Neutrophil (primary cell): ENCODE measurements at regions not wholly inside any gene's neighbourhood (a gene's known extent, or its start where the extent isn't known, plus 50 kb on each side); places are given as distances from the start of the nearest gene placed in this dataset.

Experiments
- H3K27ac ChIP-seq: fragments of 200-600 bp; sonication (generic); 2 replicates; pipeline ENCODE4 v1.5.1; 2016; ENCODE audit warnings: mild to moderate bottlenecking, moderate library complexity
- H3K27me3 ChIP-seq: fragments of 200-600 bp; sonication (generic); 2 replicates; pipeline ENCODE4 v1.6.0; 2016; ENCODE audit warnings: mild to moderate bottlenecking
- H3K36me3 ChIP-seq: fragments of 200-600 bp; sonication (generic); 2 replicates; pipeline ENCODE4 v1.5.1; 2017
- H3K4me1 ChIP-seq, 2 experiments: fragments of 200-600 bp in 1 of 2; sonication (generic) in 1 of 2; 1 replicate in 1 of 2; 2 replicates in 1 of 2; pipeline versions ENCODE4 v1.5.1 to v1.6.1; 2013 to 2016; ENCODE audit warnings: low read depth in 1 of 2, low read length in 1 of 2, mild to moderate bottlenecking in 1 of 2, moderate library complexity in 1 of 2; ENCODE audit not compliant: control insufficient read depth in 1 of 2, insufficient read depth in 1 of 2
- H3K4me3 ChIP-seq, 2 experiments: fragments of 200-600 bp in 1 of 2; sonication (generic) in 1 of 2; 1 replicate in 1 of 2; 2 replicates in 1 of 2; pipeline ENCODE4 v1.5.1; 2013 to 2016; ENCODE audit warnings: low read depth in 1 of 2, low read length in 1 of 2, mild to moderate bottlenecking in 1 of 2, moderate library complexity in 1 of 2
- H3K9me3 ChIP-seq: fragments of 200-600 bp; sonication (generic); 2 replicates; pipeline ENCODE4 v1.5.1; 2016
- TF ChIP-seq, protein P1 (sequence below): fragments of 200-600 bp; sonication (generic); IDR thresholded peaks from 2 replicates; pipeline ENCODE4 v1.5.1; 2016; ENCODE audit warnings: antibody characterized with exemption

GRCh38 chr18:10321576-10321975 lies 132.9 kb upstream of the APCDD1 start:
- TF ChIP-seq, protein P1, sequence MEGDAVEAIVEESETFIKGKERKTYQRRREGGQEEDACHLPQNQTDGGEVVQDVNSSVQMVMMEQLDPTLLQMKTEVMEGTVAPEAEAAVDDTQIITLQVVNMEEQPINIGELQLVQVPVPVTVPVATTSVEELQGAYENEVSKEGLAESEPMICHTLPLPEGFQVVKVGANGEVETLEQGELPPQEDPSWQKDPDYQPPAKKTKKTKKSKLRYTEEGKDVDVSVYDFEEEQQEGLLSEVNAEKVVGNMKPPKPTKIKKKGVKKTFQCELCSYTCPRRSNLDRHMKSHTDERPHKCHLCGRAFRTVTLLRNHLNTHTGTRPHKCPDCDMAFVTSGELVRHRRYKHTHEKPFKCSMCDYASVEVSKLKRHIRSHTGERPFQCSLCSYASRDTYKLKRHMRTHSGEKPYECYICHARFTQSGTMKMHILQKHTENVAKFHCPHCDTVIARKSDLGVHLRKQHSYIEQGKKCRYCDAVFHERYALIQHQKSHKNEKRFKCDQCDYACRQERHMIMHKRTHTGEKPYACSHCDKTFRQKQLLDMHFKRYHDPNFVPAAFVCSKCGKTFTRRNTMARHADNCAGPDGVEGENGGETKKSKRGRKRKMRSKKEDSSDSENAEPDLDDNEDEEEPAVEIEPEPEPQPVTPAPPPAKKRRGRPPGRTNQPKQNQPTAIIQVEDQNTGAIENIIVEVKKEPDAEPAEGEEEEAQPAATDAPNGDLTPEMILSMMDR = no peak
- Histone ChIP-seq H3K27me3 (no peaks in the 10 kb centered on the region), H3K4me1 (no peaks in the 10 kb centered on the region), H3K27ac (no peak overlapping the region), H3K4me3 (no peak overlapping the region), H3K9me3 (no peaks in the 10 kb centered on the region), H3K36me3 (no peaks in the 10 kb centered on the region)

DNA sequence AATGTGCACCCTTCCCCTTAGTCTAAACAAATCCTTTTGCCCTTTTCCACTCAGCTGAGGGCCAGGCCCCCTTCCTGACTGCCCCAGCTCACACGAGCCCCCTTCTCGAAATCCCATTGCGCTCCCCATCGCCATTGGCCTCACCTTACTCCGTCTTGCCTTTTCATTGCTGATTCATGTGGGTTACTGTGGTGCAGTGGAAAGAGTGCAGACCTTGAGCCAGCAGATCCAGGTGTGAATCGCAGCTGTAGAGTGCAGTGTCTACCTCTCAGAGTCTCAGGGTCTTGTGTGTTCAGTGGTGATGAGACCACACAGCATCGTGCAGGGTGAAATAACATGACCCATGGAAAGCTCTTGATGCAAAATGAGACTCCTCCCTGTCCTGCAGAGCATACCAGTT lies 132.4 kb upstream of the APCDD1 start:
- TF ChIP-seq, protein P1 = no peak
- Histone ChIP-seq H3K27me3 (no peaks in the 10 kb centered on the region), H3K4me3 (no peak overlapping the region), H3K9me3 (no peaks in the 10 kb centered on the region), H3K4me1 (no peaks in the 10 kb centered on the region), H3K36me3 (no peaks in the 10 kb centered on the region), H3K27ac (no peak overlapping the region)

GRCh38 chr18:10322435-10322834 lies 132.0 kb upstream of the APCDD1 start:
- TF ChIP-seq, protein P1 = no peak
- Histone ChIP-seq H3K27ac (no peak overlapping the region), H3K27me3 (no peaks in the 10 kb centered on the region)

DNA sequence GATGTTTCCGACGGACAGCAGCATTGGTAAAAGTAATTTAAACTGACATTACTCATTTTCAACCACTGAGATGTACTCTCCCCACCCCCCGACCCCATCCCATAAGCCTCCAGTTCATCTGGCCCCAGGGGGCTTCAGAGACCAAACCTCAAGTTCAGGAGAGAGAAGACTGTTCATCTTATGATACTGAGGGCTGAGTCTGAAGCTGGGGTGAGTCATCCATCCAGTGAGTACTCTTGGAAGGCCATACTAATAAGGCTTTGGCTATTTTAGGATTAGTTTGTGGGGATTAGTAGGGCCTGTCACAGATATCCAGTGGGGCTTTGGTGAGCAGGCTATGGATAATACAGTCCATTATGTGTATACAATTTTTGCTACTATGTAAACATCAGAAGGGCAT lies 125.3 kb upstream of the APCDD1 start:
- Histone ChIP-seq H3K9me3 (no peaks in the 10 kb centered on the region), H3K27ac (no peak overlapping the region), H3K4me3 (no peak overlapping the region), H3K27me3 (no peaks in the 10 kb centered on the region), H3K36me3 (no peaks in the 10 kb centered on the region), H3K4me1 (no peaks in the 10 kb centered on the region)
- TF ChIP-seq, protein P1 = no peak

More at GRCh38 chr18:10322435-10322834, 132.0 kb upstream of the APCDD1 start:
- Histone ChIP-seq H3K4me1 (no peaks in the 10 kb centered on the region), H3K36me3 (no peaks in the 10 kb centered on the region), H3K4me3 (no peak overlapping the region), H3K9me3 (no peaks in the 10 kb centered on the region)

- Histone ChIP-seq H3K4me1 (no peaks in the 10 kb centered on the region), H3K4me3 (no peak overlapping the region), H3K36me3 (no peaks in the 10 kb centered on the region), H3K27me3 (no peaks in the 10 kb centered on the region), H3K27ac (no peak overlapping the region), H3K9me3 (no peaks in the 10 kb centered on the region)
- TF ChIP-seq, protein P1 = no peak
These were observed 124.0 kb upstream of the APCDD1 start for GRCh38 chr18:10330428-10330827.

DNA sequence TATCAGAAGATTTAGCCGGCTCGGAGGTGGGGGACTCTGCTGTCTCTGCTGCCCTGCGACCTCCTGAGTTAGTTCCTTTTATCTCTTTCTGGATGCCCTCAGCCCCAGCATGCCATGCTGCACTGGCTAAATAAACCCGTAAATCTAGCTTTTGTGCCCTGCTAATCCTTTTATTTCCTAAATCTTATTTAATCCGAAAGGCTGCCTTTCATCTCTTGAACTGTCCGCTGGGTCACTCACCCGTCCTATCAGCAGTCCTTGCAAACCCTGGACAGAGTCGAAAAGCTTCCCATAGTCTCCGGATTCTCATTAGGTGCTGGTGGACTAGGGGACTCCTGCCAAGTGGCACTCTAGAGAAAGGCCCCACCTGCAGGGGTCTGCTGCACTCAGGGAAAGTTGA lies 122.0 kb upstream of the APCDD1 start:
- no peaks in the 10 kb centered on the region for H3K9me3 ChIP-seq
- H3K36me3 ChIP-seq = no peaks in the 10 kb centered on the region
- no peak overlapping the region for H3K4me3 ChIP-seq
- TF ChIP-seq, protein P1 = no peak
- no peaks in the 10 kb centered on the region for H3K27me3 ChIP-seq
- H3K27ac ChIP-seq = no peak overlapping the region
- H3K4me1 ChIP-seq = no peaks in the 10 kb centered on the region
